Breast epithelium (tissue), 4 donors: ENCODE measurements at regions not wholly inside any gene's neighbourhood (a gene's known extent, or its start where the extent isn't known, plus 50 kb on each side); places are given as distances from the start of the nearest gene placed in this dataset.

Experiments
- DNase-seq, 2 donors: peaks; one replicate each; pipeline ENCODE4 v3.0.0-alpha.2; 2019; ENCODE audit warnings: low spot score in 2 of 2
- H3K27ac ChIP-seq, 2 donors: fragments of 200-600 bp; sonication (generic) in 1 of 2; one replicate each; pipeline ENCODE4 v1.5.1; 2016 to 2019; ENCODE audit warnings: mild to moderate bottlenecking in 1 of 2
- H3K27me3 ChIP-seq, 2 donors: fragments of 200-600 bp; sonication (generic) in 1 of 2; one replicate each; pipeline versions ENCODE4 v1.5.1 to v1.6.0; 2017 to 2019; ENCODE audit warnings: control low read depth in 1 of 2, mild to moderate bottlenecking in 1 of 2
- H3K36me3 ChIP-seq: fragments of 200-600 bp; one replicate; pipeline ENCODE4 v1.5.1; 2019
- H3K4me1 ChIP-seq, 2 donors: fragments of 200-600 bp; sonication (generic); one replicate each; pipeline ENCODE4 v1.5.1; 2016 to 2019; ENCODE audit warnings: control low read depth in 1 of 2
- H3K4me3 ChIP-seq, 3 donors: fragments of 200-600 bp; sonication (generic); 1 replicate in 2 of 3; 2 replicates in 1 of 3; pipeline ENCODE4 v1.5.1; 2016 to 2019; ENCODE audit warnings: mild to moderate bottlenecking in 3 of 3, moderate library complexity in 2 of 3
- H3K9me3 ChIP-seq, 2 donors: fragments of 200-600 bp; sonication (generic) in 1 of 2; one replicate each; pipeline ENCODE4 v1.5.1; 2016 to 2019; ENCODE audit warnings: control low read depth in 1 of 2
- POLR2A ChIP-seq: fragments of 450-650 bp; IDR thresholded peaks from one replicate; pipeline ENCODE4 v1.6.1; 2016; ENCODE audit warnings: antibody characterized with exemption, mild to moderate bottlenecking, moderate library complexity
- POLR2AphosphoS5 ChIP-seq, 3 donors: sonication (generic); formaldehyde crosslinking; IDR thresholded peaks; one replicate each; pipeline ENCODE4 v1.6.1; 2017; ENCODE audit warnings: antibody characterized with exemption in 3 of 3
- intact Hi-C: fragments of 100-400 bp; cut with DNase I; formaldehyde crosslinking; loops from one replicate; pipeline ENCODE4 v1.15.1; 2023; ENCODE audit warnings: low total_unique reads
- TF ChIP-seq, protein P1 (sequence below), 3 donors: fragments of 450-650 bp; IDR thresholded peaks; one replicate each; pipeline ENCODE4 v1.5.1; 2016 to 2017; ENCODE audit warnings: antibody characterized with exemption in 3 of 3, mild to moderate bottlenecking in 3 of 3, moderate library complexity in 3 of 3

DNA sequence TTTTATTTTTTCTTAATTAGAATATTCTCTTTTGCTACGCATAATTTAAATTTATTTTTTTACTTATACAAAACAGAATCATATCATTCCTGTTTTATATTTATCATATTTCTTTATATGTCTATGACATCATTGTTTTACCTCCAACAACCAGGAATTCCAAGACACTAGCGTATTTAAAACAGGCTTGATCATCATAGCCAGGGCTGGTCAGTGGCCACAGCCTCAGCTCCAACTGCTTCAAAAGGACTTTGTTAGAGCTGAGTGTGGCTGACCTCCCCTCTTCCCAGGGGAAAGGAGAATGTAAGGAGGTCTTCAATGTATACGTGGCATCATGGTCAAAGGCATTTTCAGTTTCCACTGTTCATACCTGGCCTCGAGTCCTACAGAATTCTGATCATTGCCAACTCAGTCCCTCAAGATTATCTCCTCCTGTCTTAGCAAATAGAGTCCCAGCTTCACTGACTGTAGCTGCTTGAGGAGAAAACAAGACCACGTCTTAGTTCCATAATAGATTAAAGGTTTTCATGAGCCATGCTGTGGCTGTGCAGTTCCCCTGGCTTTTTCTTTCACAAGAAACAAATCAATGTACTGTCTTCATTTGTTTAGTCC lies 444.0 kb downstream of the PTPRC start:
- H3K27ac ChIP-seq: no peak overlapping the region
- no peak for DNase-seq

DNA sequence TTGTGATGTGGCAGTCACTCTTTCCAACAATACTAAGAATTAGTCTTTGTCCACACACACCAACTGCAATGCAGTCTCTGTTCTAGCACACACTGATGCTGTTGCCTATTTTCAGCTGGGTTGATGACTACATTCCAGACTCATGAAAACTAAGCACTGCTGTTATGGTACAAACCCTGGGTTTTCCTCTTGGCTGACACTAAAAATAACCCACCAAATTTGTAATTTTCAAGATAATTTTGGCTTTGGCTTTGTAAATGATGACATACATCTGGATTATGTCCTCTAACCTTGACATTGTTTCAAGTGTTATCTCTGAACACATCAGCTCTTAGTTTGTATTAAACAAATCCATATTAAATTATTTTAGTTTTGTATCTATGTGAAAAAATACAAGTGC lies 444.8 kb downstream of the PTPRC start:
- Histone ChIP-seq H3K27ac (no peak overlapping the region), H3K27me3 (no peaks in the 10 kb centered on the region), H3K9me3 (no peaks in the 10 kb centered on the region), H3K4me1 (no peaks in the 10 kb centered on the region), H3K4me3 (no peak overlapping the region), H3K36me3 (no peaks in the 10 kb centered on the region)
- intact Hi-C loops: no loop called here
- TF ChIP-seq POLR2A: no peak
- TF ChIP-seq, protein P1, sequence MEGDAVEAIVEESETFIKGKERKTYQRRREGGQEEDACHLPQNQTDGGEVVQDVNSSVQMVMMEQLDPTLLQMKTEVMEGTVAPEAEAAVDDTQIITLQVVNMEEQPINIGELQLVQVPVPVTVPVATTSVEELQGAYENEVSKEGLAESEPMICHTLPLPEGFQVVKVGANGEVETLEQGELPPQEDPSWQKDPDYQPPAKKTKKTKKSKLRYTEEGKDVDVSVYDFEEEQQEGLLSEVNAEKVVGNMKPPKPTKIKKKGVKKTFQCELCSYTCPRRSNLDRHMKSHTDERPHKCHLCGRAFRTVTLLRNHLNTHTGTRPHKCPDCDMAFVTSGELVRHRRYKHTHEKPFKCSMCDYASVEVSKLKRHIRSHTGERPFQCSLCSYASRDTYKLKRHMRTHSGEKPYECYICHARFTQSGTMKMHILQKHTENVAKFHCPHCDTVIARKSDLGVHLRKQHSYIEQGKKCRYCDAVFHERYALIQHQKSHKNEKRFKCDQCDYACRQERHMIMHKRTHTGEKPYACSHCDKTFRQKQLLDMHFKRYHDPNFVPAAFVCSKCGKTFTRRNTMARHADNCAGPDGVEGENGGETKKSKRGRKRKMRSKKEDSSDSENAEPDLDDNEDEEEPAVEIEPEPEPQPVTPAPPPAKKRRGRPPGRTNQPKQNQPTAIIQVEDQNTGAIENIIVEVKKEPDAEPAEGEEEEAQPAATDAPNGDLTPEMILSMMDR (IDR thresholded peaks at IDR 0.05): no peak
- TF ChIP-seq POLR2AphosphoS5 (IDR thresholded peaks at IDR 0.05): no peak
- no peak for DNase-seq

More for the DNA sequence above, 444.0 kb downstream of the PTPRC start:
- Histone ChIP-seq H3K4me1 (no peaks in the 10 kb centered on the region), H3K9me3 (no peaks in the 10 kb centered on the region), H3K27me3 (no peaks in the 10 kb centered on the region), H3K36me3 (no peaks in the 10 kb centered on the region), H3K4me3 (no peak overlapping the region)
- intact Hi-C loops: no loop called here
- TF ChIP-seq POLR2AphosphoS5 (IDR thresholded peaks at IDR 0.05): no peak

DNA sequence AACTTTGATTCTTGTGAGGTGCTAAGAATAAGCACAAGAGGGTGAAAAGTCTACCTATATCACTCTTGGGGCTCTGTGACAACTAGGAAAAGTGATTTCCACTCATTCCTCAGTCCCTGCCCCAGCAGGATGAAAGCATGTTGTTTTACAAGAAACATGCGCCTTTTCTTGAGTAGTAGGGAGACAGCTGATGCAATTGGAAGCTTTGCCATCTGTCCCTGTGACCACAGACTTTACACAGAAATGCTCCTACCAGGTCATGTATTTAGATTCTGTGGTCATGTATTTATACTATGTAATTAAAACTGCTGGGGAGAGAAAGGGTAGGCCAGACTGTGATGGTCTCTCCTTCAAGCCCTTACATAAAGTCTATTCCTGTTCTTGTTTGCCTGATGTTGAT lies 445.5 kb downstream of the PTPRC start:
- Histone ChIP-seq H3K4me3 (no peak overlapping the region), H3K4me1 (no peaks in the 10 kb centered on the region), H3K9me3 (no peaks in the 10 kb centered on the region), H3K36me3 (no peaks in the 10 kb centered on the region), H3K27me3 (no peaks in the 10 kb centered on the region), H3K27ac (no peak overlapping the region)
- TF ChIP-seq, protein P1 (IDR thresholded peaks at IDR 0.05): no peak
- TF ChIP-seq POLR2AphosphoS5 (IDR thresholded peaks at IDR 0.05) (no peak), POLR2A (no peak)
- intact Hi-C loops: no loop called here
- no peak for DNase-seq

DNA sequence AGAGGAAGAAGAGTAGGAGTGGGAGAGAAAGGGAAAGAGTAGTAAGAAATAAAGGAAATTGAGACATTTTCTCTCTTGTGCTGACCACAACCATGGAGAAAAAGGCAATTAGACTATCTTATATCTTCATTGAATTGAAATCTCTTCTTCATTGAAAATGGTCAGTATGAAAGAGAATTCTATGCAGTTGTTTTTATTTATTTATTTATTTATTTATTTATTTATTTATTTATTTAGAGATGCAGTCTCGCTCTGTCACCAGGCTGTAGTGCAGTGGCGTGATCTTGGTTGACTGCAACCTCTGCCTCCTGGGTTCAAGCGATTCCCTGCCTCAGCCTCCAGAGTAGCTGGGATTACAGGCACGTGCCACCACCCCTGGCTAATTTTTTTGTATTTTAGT lies 447.1 kb downstream of the PTPRC start:
- TF ChIP-seq POLR2AphosphoS5 (IDR thresholded peaks at IDR 0.05) (no peak), POLR2A (no peak)
- TF ChIP-seq, protein P1 (IDR thresholded peaks at IDR 0.05): no peak
- intact Hi-C loops: no loop called here
- Histone ChIP-seq H3K36me3 (no peaks in the 10 kb centered on the region), H3K4me3 (no peak overlapping the region), H3K4me1 (no peaks in the 10 kb centered on the region), H3K27ac (no peak overlapping the region), H3K27me3 (no peaks in the 10 kb centered on the region), H3K9me3 (no peaks in the 10 kb centered on the region)
- DNase-seq: no peak

DNA sequence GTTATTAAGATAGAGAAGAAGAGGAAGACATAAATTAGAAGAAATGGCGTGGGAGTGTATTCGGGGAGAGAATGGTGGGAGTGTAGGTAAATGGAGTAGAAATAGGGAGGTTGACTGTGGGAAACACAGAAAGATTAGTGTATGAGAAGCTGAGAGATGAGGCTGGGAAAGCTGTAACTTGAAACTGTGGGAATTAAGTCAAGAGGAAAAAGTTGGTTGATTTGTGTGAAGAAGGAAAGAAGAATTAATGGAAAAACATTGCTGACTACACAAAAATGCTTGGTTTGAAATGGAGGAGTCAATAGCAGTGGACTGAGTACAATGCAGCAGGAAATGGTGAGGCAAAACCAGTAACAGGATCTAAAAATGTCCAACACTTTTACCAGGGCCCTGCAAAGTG lies 448.3 kb downstream of the PTPRC start:
- no peak for DNase-seq
- Histone ChIP-seq H3K4me3 (no peak overlapping the region), H3K27ac (no peak overlapping the region), H3K9me3 (no peaks in the 10 kb centered on the region), H3K36me3 (no peaks in the 10 kb centered on the region), H3K4me1 (no peaks in the 10 kb centered on the region), H3K27me3 (no peaks in the 10 kb centered on the region)
- intact Hi-C loops: no loop called here
- TF ChIP-seq POLR2AphosphoS5 (IDR thresholded peaks at IDR 0.05): no peak
- no peak for TF ChIP-seq POLR2A
- TF ChIP-seq, protein P1 (IDR thresholded peaks at IDR 0.05): no peak
